ENCODE measurements at regions not wholly inside any gene's neighbourhood (a gene's known extent, or its start where the extent isn't known, plus 50 kb on each side); places are given as distances from the start of the nearest gene placed in this dataset.

- no peak for TF ChIP-seq CTCF (IDR thresholded peaks at IDR 0.05; ENCODE audit: insufficient read depth, low read length, poor library complexity, severe bottlenecking)
- no peaks in the 10 kb centered on the region for H3K36me3 ChIP-seq (ENCODE audit: control insufficient read depth, insufficient read depth, low read length)
- no peak for DNase-seq (ENCODE audit: low read depth)
- no peak overlapping the region for H3K4me3 ChIP-seq (ENCODE audit: low read depth, low read length)
- H3K27me3 ChIP-seq (ENCODE audit: control insufficient read depth, insufficient read depth, low read length) = no peaks in the 10 kb centered on the region
These were observed 272.9 kb downstream of the RWDD3 start for GRCh38 chr1:95506736-95507414.

GRCh38 chr1:95509989-95510388 is 276.0 kb downstream of the RWDD3 start:
- Histone ChIP-seq H3K4me3 (ENCODE audit: low read depth, low read length) (no peak overlapping the region), H3K27me3 (ENCODE audit: control insufficient read depth, insufficient read depth, low read length) (no peaks in the 10 kb centered on the region), H3K36me3 (ENCODE audit: control insufficient read depth, insufficient read depth, low read length) (no peaks in the 10 kb centered on the region)
- no peak for TF ChIP-seq CTCF (IDR thresholded peaks at IDR 0.05; ENCODE audit: insufficient read depth, low read length, poor library complexity, severe bottlenecking)
- DNase-seq (ENCODE audit: low read depth) = no peak

GRCh38 chr1:95512925-95513324 is 278.9 kb downstream of the RWDD3 start:
- H3K36me3 ChIP-seq (ENCODE audit: control insufficient read depth, insufficient read depth, low read length) = no peaks in the 10 kb centered on the region

GRCh38 chr1:95517506-95517905 is 283.5 kb downstream of the RWDD3 start:
- Histone ChIP-seq H3K4me3 (ENCODE audit: low read depth, low read length) (no peak overlapping the region), H3K36me3 (ENCODE audit: control insufficient read depth, insufficient read depth, low read length) (no peaks in the 10 kb centered on the region), H3K27me3 (ENCODE audit: control insufficient read depth, insufficient read depth, low read length) (no peaks in the 10 kb centered on the region)
- no peak for TF ChIP-seq CTCF (IDR thresholded peaks at IDR 0.05; ENCODE audit: insufficient read depth, low read length, poor library complexity, severe bottlenecking)
- DNase-seq (ENCODE audit: low read depth) = no peak

More at GRCh38 chr1:95512925-95513324, 278.9 kb downstream of the RWDD3 start:
- Histone ChIP-seq H3K27me3 (ENCODE audit: control insufficient read depth, insufficient read depth, low read length) (no peaks in the 10 kb centered on the region), H3K4me3 (ENCODE audit: low read depth, low read length) (no peak overlapping the region)
- no peak for DNase-seq (ENCODE audit: low read depth)
- TF ChIP-seq CTCF (IDR thresholded peaks at IDR 0.05; ENCODE audit: insufficient read depth, low read length, poor library complexity, severe bottlenecking) = no peak

DNA sequence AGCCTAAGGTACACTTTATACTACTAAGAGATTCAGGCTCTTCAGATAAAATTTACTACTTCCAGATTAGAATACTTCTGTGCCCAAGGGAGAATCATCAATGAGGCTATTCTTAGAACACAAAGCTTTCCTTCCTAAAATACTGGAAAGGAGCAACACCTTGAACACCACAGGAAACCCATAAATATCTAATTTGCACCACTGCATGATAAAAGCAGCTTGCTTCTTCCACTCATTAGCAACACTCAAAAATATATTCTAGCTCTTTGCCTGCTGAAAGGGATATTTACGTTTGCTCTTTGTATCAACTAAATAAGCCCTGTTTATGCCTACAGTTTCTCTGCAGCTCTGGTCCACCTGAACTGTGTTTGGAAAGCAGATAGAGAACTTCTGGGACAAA is 284.3 kb downstream of the RWDD3 start:
- no peaks in the 10 kb centered on the region for H3K36me3 ChIP-seq (ENCODE audit: control insufficient read depth, insufficient read depth, low read length)
- TF ChIP-seq CTCF (IDR thresholded peaks at IDR 0.05; ENCODE audit: insufficient read depth, low read length, poor library complexity, severe bottlenecking) = no peak
- H3K4me3 ChIP-seq (ENCODE audit: low read depth, low read length) = no peak overlapping the region
- H3K27me3 ChIP-seq (ENCODE audit: control insufficient read depth, insufficient read depth, low read length) = no peaks in the 10 kb centered on the region
- no peak for DNase-seq (ENCODE audit: low read depth)

- TF ChIP-seq CTCF (IDR thresholded peaks at IDR 0.05; ENCODE audit: insufficient read depth, low read length, poor library complexity, severe bottlenecking) = no peak
- no peak for DNase-seq (ENCODE audit: low read depth)
- no peak overlapping the region for H3K4me3 ChIP-seq (ENCODE audit: low read depth, low read length)
- no peaks in the 10 kb centered on the region for H3K27me3 ChIP-seq (ENCODE audit: control insufficient read depth, insufficient read depth, low read length)
- no peaks in the 10 kb centered on the region for H3K36me3 ChIP-seq (ENCODE audit: control insufficient read depth, insufficient read depth, low read length)
These were observed 286.4 kb downstream of the RWDD3 start for GRCh38 chr1:95520390-95520789.
